ENCODE measurements at regions not wholly inside any gene's neighbourhood (a gene's known extent, or its start where the extent isn't known, plus 50 kb on each side); places are given as distances from the start of the nearest gene placed in this dataset.

- Histone ChIP-seq H3K9me3 (no peaks in the 10 kb centered on the region), H3K4me3 (no peak overlapping the region), H3K36me3 (no peaks in the 10 kb centered on the region), H3K4me1 (no peaks in the 10 kb centered on the region), H3K27me3 (no peaks in the 10 kb centered on the region), H3K27ac (no peak overlapping the region)
- TF ChIP-seq CTCF (IDR thresholded peaks at IDR 0.05 in 4 of 5, conservative IDR thresholded peaks at IDR 0.05 in 1 of 5) (no peak), POLR2A (IDR thresholded peaks at IDR 0.05) (no peak)
- intact Hi-C loops (cut with DNase I; ENCODE audit: low total_unique reads), result no loop called here
- in situ Hi-C loops (cut with MboI; ENCODE audit: low sequenced_read_pairs in 4 of 4), result no loop called here
- ATAC-seq (no peak), DNase-seq (no peak)
These were observed 652.5 kb downstream of the KCNJ3 start for GRCh38 chr2:155350783-155351580.

GRCh38 chr2:155332016-155332415 is 633.5 kb downstream of the KCNJ3 start:
- no peaks in the 10 kb centered on the region for H3K36me3 ChIP-seq
- DNase-seq (no peak), ATAC-seq (no peak)
- TF ChIP-seq POLR2A (IDR thresholded peaks at IDR 0.05) (no peak), CTCF (IDR thresholded peaks at IDR 0.05 in 4 of 5, conservative IDR thresholded peaks at IDR 0.05 in 1 of 5) (no peak)
- no peaks in the 10 kb centered on the region for H3K27me3 ChIP-seq
- no peaks in the 10 kb centered on the region for H3K4me1 ChIP-seq
- no peaks in the 10 kb centered on the region for H3K9me3 ChIP-seq
- in situ Hi-C loops (cut with MboI; ENCODE audit: low sequenced_read_pairs in 4 of 4) (no loop called here), intact Hi-C loops (cut with DNase I; ENCODE audit: low total_unique reads) (no loop called here)
- no peak overlapping the region for H3K27ac ChIP-seq
- no peak overlapping the region for H3K4me3 ChIP-seq

- Histone ChIP-seq H3K36me3 (no peaks in the 10 kb centered on the region), H3K4me3 (no peak overlapping the region), H3K27ac (no peak overlapping the region), H3K27me3 (no peaks in the 10 kb centered on the region), H3K4me1 (no peaks in the 10 kb centered on the region), H3K9me3 (no peaks in the 10 kb centered on the region)
- ATAC-seq (no peak), DNase-seq (no peak)
- intact Hi-C loops (cut with DNase I; ENCODE audit: low total_unique reads), result no loop called here
- in situ Hi-C loops (cut with MboI; ENCODE audit: low sequenced_read_pairs in 4 of 4), result no loop called here
- no peak for TF ChIP-seq CTCF (IDR thresholded peaks at IDR 0.05 in 4 of 5, conservative IDR thresholded peaks at IDR 0.05 in 1 of 5)
- no peak for TF ChIP-seq POLR2A (IDR thresholded peaks at IDR 0.05)
These were observed 621.7 kb downstream of the KCNJ3 start for GRCh38 chr2:155320236-155320635.

- Histone ChIP-seq H3K4me1 (no peaks in the 10 kb centered on the region), H3K27me3 (no peaks in the 10 kb centered on the region), H3K4me3 (no peak overlapping the region), H3K36me3 (no peaks in the 10 kb centered on the region), H3K9me3 (no peaks in the 10 kb centered on the region), H3K27ac (no peak overlapping the region)
- no peak for TF ChIP-seq POLR2A (IDR thresholded peaks at IDR 0.05)
- no peak for TF ChIP-seq CTCF (IDR thresholded peaks at IDR 0.05 in 4 of 5, conservative IDR thresholded peaks at IDR 0.05 in 1 of 5)
- intact Hi-C loops (cut with DNase I; ENCODE audit: low total_unique reads), result no loop called here
- DNase-seq (no peak), ATAC-seq (no peak)
- in situ Hi-C loops (cut with MboI; ENCODE audit: low sequenced_read_pairs in 4 of 4), result no loop called here
These were observed 620.2 kb downstream of the KCNJ3 start for GRCh38 chr2:155318710-155319109.

GRCh38 chr2:155315768-155316167 is 617.3 kb downstream of the KCNJ3 start:
- ATAC-seq (no peak), DNase-seq (no peak)
- Histone ChIP-seq H3K27me3 (no peaks in the 10 kb centered on the region), H3K27ac (no peak overlapping the region), H3K36me3 (no peaks in the 10 kb centered on the region), H3K4me3 (no peak overlapping the region), H3K4me1 (no peaks in the 10 kb centered on the region), H3K9me3 (no peaks in the 10 kb centered on the region)
- intact Hi-C loops (cut with DNase I; ENCODE audit: low total_unique reads), result no loop called here
- in situ Hi-C loops (cut with MboI; ENCODE audit: low sequenced_read_pairs in 4 of 4), result no loop called here
- TF ChIP-seq CTCF (IDR thresholded peaks at IDR 0.05 in 4 of 5, conservative IDR thresholded peaks at IDR 0.05 in 1 of 5) (no peak), POLR2A (IDR thresholded peaks at IDR 0.05) (no peak)
